ENCODE measurements at regions not wholly inside any gene's neighbourhood (a gene's known extent, or its start where the extent isn't known, plus 50 kb on each side); places are given as distances from the start of the nearest gene placed in this dataset.
"Not testable (repeated sequence)": the region's sequence is repeated elsewhere in the genome, so short reads cannot be mapped to it uniquely, and the experiment has no call there.

- TF ChIP-seq CTCF (conservative IDR thresholded peaks at IDR 0.05; ENCODE audit: low read depth, low read length); FOS (IDR thresholded peaks at IDR 0.05; ENCODE audit: low read depth, low read length); MAFK (IDR thresholded peaks at IDR 0.05; ENCODE audit: low read depth, low read length); SMC3 (IDR thresholded peaks at IDR 0.05; ENCODE audit: low read depth, low read length); RCOR1 (IDR thresholded peaks at IDR 0.05; ENCODE audit: insufficient replicate concordance, low read length); POLR2A (IDR thresholded peaks at IDR 0.05; ENCODE audit: low read depth, low read length); CEBPB (IDR thresholded peaks at IDR 0.05; ENCODE audit: low read depth, low read length); NFE2L2 (IDR thresholded peaks at IDR 0.05; ENCODE audit: low read depth, low read length); RAD21 (IDR thresholded peaks at IDR 0.05; ENCODE audit: low read length); MXI1 (IDR thresholded peaks at IDR 0.05; ENCODE audit: borderline replicate concordance, low read depth, low read length); RFX5 (IDR thresholded peaks at IDR 0.05; ENCODE audit: low read depth, low read length); BHLHE40 (IDR thresholded peaks at IDR 0.05; ENCODE audit: low read depth, low read length); ELK1 (IDR thresholded peaks at IDR 0.05; ENCODE audit: borderline replicate concordance, low read depth, low read length): not testable (repeated sequence)
These were observed 174.0 kb upstream of the SPATA31A3 start for GRCh38 chr9:67166335-67166734.
